Small intestine (tissue), 7 donors: ENCODE measurements at regions not wholly inside any gene's neighbourhood (a gene's known extent, or its start where the extent isn't known, plus 50 kb on each side); places are given as distances from the start of the nearest gene placed in this dataset.

Experiments
- DNase-seq, 2 donors: peaks; one replicate each; pipeline versions ENCODE4 v3.0.0 to v3.0.0-alpha.2; 2013
- FAIRE-seq: peaks from 2 replicates; lab custom pipeline; 2012; peaks lifted over from hg19 to GRCh38; lab: Jason Lieb, UNC
- H3K27ac ChIP-seq, 3 donors: one replicate each; pipeline ENCODE4 v1.5.1; 2013; ENCODE audit warnings: low read length in 2 of 3, mild to moderate bottlenecking in 2 of 3, control low read depth in 1 of 3, inconsistent platforms in 1 of 3, low read depth in 1 of 3, moderate library complexity in 1 of 3
- H3K27me3 ChIP-seq, 3 donors: one replicate each; pipeline ENCODE4 v1.6.1; 2013; ENCODE audit warnings: low read length in 3 of 3, inconsistent platforms in 1 of 3; ENCODE audit not compliant: control insufficient read depth in 3 of 3, insufficient read depth in 3 of 3
- H3K36me3 ChIP-seq, 3 donors: one replicate each; pipeline ENCODE4 v1.6.1; 2013; ENCODE audit warnings: low read length in 3 of 3, inconsistent platforms in 1 of 3, low read depth in 1 of 3, mild to moderate bottlenecking in 1 of 3, moderate library complexity in 1 of 3; ENCODE audit not compliant: control insufficient read depth in 3 of 3, insufficient read depth in 2 of 3
- H3K4me1 ChIP-seq, 3 donors: one replicate each; pipeline ENCODE4 v1.6.1; 2013; ENCODE audit warnings: low read length in 2 of 3, inconsistent platforms in 1 of 3, low read depth in 1 of 3, mild to moderate bottlenecking in 1 of 3, moderate library complexity in 1 of 3; ENCODE audit not compliant: control insufficient read depth in 3 of 3, insufficient read depth in 2 of 3
- H3K4me3 ChIP-seq, 3 donors: one replicate each; pipeline ENCODE4 v1.5.1; 2013; ENCODE audit warnings: low read length in 3 of 3, control low read depth in 1 of 3, inconsistent platforms in 1 of 3, low read depth in 1 of 3, mild to moderate bottlenecking in 1 of 3, moderate library complexity in 1 of 3
- H3K9me3 ChIP-seq, 2 donors: one replicate each; pipeline ENCODE4 v1.6.1; 2013; ENCODE audit warnings: low read depth in 1 of 2, low read length in 1 of 2; ENCODE audit not compliant: control insufficient read depth in 2 of 2, insufficient read depth in 1 of 2
- WGBS, 3 donors: extraction: QIAGEN DNeasy Blood & Tissue Kit; methylation state at CpG; one replicate each; pipeline ENCODE4 v1.1.7; 2013; 5-methylcytosine and 5-hydroxymethylcytosine counted together
- donor health status: healthy with polysubstance abuse.
- donor health status: control.
- donor health status: control.
- donor health status: Bipolar disorder and iron deficiency.
- donor health status: healthy.

- Histone ChIP-seq H3K9me3 (no peaks in the 10 kb centered on the region), H3K4me1 (peaks cover 0 to 8% (median 0%) of the 10 kb centered on the region in 3 donors), H3K27ac (no peak overlapping the region), H3K4me3 (no peak overlapping the region), H3K27me3 (no peaks in the 10 kb centered on the region), H3K36me3 (no peaks in the 10 kb centered on the region)
- FAIRE-seq = no peak
- WGBS, 3 donors = 68 to 74% (median 72%) methylated on average over 2 of the region's 2 CpGs
- no peak for DNase-seq
Measured at GRCh38 chr11:95327273-95327948, 96.4 kb upstream of the SESN3 start.

GRCh38 chr11:95325777-95326258 lies 94.8 kb upstream of the SESN3 start:
- FAIRE-seq = no peak

DNA sequence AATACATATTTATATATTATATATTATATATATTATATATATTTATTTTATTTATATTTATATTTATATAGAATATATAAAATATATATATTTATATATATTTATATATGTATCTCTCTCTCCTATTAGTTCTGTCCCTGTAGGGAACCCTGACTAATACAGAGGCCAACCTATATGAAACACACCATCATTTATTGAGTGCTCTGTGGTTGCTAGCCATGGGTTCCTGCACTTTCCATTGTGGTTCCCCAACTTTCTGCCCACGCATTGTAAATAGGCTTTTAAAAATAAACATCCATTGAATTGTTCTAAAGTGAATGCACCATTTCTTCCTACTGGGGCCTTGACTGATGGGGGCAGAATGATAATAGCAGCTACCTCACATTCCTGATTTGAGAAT lies 93.8 kb upstream of the SESN3 start:
- H3K4me3 ChIP-seq = no peak overlapping the region
- no peak overlapping the region for H3K27ac ChIP-seq
- no peak for DNase-seq
- H3K27me3 ChIP-seq = no peaks in the 10 kb centered on the region
- H3K9me3 ChIP-seq = no peaks in the 10 kb centered on the region
- no peaks in the 10 kb centered on the region for H3K36me3 ChIP-seq
- WGBS, 3 donors = 76 to 90% (median 79%) methylated on average over 1 of the region's 1 CpG
- FAIRE-seq = no peak
- no peaks in the 10 kb centered on the region for H3K4me1 ChIP-seq

More at GRCh38 chr11:95325777-95326258, 94.8 kb upstream of the SESN3 start:
- Histone ChIP-seq H3K4me3 (no peak overlapping the region), H3K4me1 (no peaks in the 10 kb centered on the region), H3K27me3 (no peaks in the 10 kb centered on the region), H3K27ac (no peak overlapping the region), H3K36me3 (no peaks in the 10 kb centered on the region), H3K9me3 (no peaks in the 10 kb centered on the region)
- DNase-seq = no peak
- WGBS, 3 donors = 89 to 92% (median 90%) methylated on average over 8 of the region's 8 CpGs

DNA sequence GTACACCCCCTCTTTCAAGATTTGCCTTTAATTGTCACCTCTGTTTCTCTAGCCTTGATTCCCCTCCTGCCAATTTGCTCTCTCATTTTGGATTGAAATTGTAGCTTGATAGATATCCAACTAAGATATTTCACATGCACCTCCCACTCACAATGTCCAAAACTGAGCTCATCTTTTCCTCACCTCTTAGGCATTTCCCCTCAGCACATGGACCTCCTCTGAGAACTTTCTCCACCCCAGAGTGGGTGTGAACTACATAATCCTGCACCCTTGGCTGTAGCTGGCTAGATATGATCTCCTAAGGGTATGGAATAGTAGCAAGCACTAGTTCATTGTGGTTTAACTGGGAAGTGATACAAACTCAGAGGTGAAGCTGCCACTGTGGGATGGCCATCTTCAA lies 91.5 kb upstream of the SESN3 start:
- FAIRE-seq = no peak
- H3K4me3 ChIP-seq = no peak overlapping the region
- no peak for DNase-seq

DNA sequence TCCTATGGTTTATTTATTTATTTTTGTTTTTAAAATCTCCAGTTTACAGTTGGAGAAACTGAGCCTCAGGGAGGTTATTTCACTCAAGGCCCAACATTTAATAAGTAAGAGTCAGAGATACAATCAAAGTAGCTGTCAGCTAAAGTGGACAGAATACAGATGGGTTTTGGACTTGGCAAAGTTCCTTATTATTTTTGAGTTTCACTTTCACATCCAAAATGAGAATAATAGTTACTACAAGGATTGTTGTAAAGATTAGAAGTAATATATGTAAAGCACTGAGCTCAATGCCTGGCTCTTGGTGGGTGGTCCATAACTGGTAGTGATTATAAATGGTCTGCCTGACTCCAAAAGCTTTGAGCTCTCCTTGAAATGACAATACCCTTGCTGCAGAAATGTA lies 87.5 kb upstream of the SESN3 start:
- H3K36me3 ChIP-seq = no peaks in the 10 kb centered on the region
- no peaks in the 10 kb centered on the region for H3K27me3 ChIP-seq
- H3K27ac ChIP-seq = no peak overlapping the region
- FAIRE-seq (no peak), DNase-seq (no peak)
- H3K9me3 ChIP-seq = no peaks in the 10 kb centered on the region
- H3K4me1 ChIP-seq = no peaks in the 10 kb centered on the region
- no peak overlapping the region for H3K4me3 ChIP-seq

More for the DNA sequence above, 91.5 kb upstream of the SESN3 start:
- H3K36me3 ChIP-seq = no peaks in the 10 kb centered on the region
- no peaks in the 10 kb centered on the region for H3K4me1 ChIP-seq
- no peak overlapping the region for H3K27ac ChIP-seq
- H3K9me3 ChIP-seq = no peaks in the 10 kb centered on the region
- no peaks in the 10 kb centered on the region for H3K27me3 ChIP-seq

DNA sequence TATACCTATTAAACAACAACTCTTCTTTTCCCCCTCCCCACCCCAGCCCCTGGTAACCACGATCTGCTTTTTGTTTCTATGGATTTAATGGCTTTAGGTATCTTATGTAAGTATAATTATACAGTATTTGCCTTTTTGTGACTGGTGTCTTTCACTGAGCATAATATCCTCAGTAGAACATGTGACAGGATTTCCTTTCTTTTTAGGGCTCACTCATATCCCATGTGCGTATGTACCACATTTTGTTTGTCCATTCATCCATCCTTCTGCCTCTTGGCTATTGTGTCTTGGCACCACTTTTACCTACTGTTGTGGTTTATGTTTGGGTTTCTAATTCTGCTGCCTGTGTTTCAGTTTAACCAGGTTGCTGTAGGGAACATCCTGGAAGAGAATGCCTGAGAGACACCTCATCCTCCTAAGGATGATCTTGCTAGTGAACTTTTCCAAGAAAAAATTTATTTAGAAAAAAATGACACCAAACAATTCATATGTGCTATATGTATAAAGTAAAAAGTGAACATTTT lies 77.6 kb upstream of the SESN3 start:
- no peak for FAIRE-seq
- no peak overlapping the region for H3K27ac ChIP-seq
- peaks cover 0 to 2% (median 0%) of the 10 kb centered on the region in 3 donors for H3K4me1 ChIP-seq
- 77 to 96% (median 90%) methylated on average over 2 of the region's 2 CpGs for WGBS, 3 donors
- no peak for DNase-seq
- H3K4me3 ChIP-seq = no peak overlapping the region
- H3K36me3 ChIP-seq = no peaks in the 10 kb centered on the region
- H3K27me3 ChIP-seq = no peaks in the 10 kb centered on the region
- H3K9me3 ChIP-seq = no peaks in the 10 kb centered on the region

DNA sequence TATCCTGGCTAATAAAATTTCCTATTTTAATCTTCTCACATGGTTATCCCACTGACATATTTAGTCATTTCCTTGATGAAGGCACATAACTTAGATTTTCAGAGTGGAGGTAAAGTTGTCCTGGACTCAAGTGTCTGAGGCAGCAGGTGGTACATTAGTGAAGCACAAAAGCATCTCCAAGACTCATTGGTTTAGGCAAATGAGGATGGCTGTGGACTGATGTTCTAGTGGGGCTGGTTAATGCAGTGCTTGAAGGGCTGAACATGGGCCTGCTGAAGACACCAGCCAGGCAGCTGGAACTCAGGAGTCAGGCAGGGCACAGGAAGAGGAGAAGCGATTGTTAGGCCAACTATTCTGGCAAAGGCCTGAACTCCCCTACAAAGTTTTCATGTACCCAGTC lies 76.3 kb upstream of the SESN3 start:
- no peaks in the 10 kb centered on the region for H3K9me3 ChIP-seq
- H3K27me3 ChIP-seq = no peaks in the 10 kb centered on the region
- peaks cover 0 to 2% (median 0%) of the 10 kb centered on the region in 3 donors for H3K4me1 ChIP-seq
- H3K4me3 ChIP-seq = no peak overlapping the region
- H3K27ac ChIP-seq = no peak overlapping the region
- H3K36me3 ChIP-seq = no peaks in the 10 kb centered on the region
- FAIRE-seq = no peak
- DNase-seq = no peak
- WGBS, 3 donors = 92 to 100% (median 93%) methylated on average over 1 of the region's 1 CpG

GRCh38 chr11:95306801-95307200 lies 75.8 kb upstream of the SESN3 start:
- peaks cover 0 to 2% (median 0%) of the 10 kb centered on the region in 3 donors for H3K4me1 ChIP-seq
- H3K36me3 ChIP-seq = no peaks in the 10 kb centered on the region
- H3K4me3 ChIP-seq = no peak overlapping the region
- DNase-seq (no peak), FAIRE-seq (no peak)
- WGBS, 3 donors = 87 to 96% (median 93%) methylated on average over 1 of the region's 1 CpG
- H3K27ac ChIP-seq = no peak overlapping the region
- no peaks in the 10 kb centered on the region for H3K27me3 ChIP-seq
- H3K9me3 ChIP-seq = no peaks in the 10 kb centered on the region
